GM21390 (cell line): ENCODE measurements at regions not wholly inside any gene's neighbourhood (a gene's known extent, or its start where the extent isn't known, plus 50 kb on each side); places are given as distances from the start of the nearest gene placed in this dataset.
A peak's percentile ranks its signal among the peaks of the same experiment; 100 is the strongest.

Experiments
- ATAC-seq: cut with Tn5 transposase; IDR thresholded peaks from one replicate; pipeline ENCODE4 v1.9.1; 2021; ENCODE audit not compliant: unreplicated experiment

DNA sequence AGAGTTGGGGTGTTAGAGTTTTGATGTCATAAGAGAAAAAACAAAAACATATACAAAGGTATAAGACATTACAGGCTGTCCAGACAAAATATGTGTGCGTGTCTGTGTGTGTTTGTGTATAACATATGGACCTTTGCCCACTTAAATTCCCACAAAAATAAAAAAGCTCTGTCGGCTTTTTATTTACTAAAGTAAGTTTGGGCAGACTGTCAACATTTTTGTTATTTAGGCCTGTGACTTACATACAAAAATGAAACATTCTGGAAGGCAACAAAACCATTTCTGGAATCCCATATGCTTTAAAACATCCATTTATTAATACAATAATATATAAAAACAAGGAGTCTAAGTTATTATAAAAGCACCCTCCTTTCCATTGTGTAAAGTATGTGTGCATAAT is 960.1 kb upstream of the FAT3 start:
- no peak for ATAC-seq

DNA sequence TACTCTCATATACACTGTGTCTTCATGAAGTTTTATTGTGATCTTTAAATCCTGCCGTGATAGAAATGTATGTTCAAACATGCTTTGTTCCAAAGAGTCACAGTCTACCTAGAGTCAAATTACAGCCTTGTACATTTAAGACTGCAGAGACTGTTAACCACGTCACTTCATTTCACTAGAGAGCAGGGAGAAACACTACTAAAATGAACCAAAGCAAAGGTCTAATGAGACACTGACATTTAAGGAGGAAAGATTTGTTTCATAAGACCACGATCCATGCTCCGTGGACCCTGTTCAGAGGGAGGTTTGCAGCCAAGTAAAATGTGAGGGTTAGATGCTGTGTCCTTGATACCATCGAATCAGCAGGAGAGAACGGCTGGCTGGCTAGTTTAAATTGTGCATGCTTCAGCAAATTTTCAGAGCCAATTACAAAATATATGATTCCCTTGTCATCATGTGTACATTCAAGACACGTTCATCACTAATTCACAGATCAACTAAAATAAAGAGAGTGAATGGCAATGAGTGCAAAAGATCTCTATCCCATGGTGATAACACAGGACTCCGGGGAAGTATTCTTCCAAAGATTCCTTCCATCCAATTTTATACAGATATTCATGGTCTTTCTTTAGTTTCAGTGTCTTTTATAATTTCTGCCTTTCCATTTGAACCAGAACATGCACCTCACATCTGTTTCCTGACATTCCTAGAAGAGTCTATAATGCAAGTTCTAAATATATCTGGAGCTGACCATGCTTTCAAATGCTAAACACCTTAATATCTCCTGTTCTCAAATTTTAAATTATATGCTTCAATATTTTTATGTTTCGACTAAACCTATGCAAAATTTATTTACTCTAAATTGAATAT is 960.9 kb upstream of the FAT3 start:
- ATAC-seq: no peak

DNA sequence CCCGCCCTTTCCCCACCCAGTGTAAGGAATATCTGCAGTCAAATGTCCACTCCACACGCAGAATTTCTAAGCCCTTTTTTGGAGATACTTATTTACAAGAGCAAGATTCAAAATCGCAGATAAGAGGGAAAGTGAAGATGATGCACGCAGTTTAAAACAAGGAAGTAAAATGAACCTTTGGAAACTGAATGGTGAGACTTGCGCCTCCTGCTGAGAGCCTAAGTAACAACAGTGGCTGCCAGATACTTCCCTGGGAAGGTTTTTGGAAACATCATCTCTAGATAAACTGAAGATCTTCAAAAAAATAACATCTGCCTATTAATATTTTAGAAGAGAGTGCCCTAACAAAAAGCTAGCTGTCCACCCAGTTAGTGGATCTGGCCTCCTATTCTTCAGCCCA is 963.1 kb upstream of the FAT3 start:
- no peak for ATAC-seq

DNA sequence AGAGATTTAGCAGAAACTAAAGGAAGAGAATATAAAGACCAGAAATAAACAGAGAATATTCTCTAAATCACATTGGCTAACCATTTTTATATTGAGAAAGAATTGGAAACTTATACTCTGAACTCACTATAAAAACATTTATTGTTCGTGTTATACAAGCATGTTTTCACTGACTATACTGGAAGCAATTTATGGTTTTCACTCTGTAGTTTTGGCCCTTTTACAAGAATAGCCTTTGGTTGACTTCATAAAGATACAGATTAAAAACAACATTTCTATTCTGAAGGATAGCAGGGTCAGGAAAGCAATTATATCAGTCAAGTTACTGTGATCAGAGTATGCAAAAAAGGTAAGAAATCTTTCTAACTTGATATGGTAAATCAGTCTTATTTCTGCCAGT is 965.7 kb upstream of the FAT3 start:
- no peak for ATAC-seq

DNA sequence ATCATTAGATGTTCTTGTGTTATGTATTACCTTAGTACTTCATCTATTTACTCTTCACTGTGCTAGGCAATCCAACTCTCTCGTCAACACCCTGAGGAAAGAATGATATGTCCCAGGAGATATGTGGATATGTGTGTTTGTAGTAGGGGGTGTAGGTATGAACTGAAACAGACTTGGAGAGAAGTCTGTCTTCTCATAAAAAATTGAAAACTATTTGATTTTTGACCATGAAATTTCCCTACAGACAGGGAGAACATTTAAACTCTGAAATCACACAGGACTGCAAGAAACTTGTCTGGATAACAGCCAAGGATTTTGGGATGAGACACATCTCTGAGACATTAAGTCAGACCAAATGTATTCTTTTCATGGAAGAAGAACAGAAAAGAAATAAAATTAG is 967.0 kb upstream of the FAT3 start:
- ATAC-seq: no peak

GRCh38 chr11:91248199-91248807 is 976.3 kb upstream of the FAT3 start:
- peak; percentile 65 for ATAC-seq

GRCh38 chr11:91247009-91247735 is 977.4 kb upstream of the FAT3 start:
- no peak for ATAC-seq

DNA sequence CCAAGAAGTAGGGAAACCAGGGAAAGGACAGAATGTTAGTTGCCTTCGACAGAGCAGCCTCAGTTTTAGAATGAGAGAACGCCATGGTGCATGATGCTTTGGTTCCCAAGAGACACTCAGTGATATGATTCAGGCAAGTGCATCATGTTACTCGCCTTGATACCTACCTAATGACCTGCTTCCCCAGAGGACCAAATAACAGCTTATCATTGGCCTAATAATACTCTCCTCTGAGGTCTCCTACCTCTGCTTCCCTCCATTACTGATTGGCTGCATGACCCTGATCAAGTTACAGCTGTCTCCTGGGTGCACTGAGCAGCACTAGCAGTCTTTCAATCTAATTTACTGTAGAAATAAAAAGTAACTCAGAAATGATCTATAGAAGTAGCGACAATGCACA is 979.7 kb upstream of the FAT3 start:
- no peak for ATAC-seq

DNA sequence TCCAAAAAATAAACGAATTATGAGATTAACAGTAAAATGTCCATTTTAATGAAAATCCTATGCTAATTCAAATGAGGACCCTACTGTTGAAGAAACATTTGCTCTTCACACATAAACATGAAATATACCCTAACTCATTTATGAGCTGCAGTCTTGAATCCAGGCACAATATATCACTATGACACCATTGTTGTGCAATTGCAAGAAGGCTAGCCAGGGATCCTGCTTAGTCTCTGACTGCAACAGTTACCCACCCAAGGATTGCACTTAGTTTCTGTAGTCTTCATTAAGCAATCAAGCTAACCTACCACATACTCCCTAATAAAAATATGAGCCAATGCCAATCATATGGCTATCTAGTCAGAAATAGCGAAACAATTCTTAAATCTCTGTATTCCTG is 981.0 kb upstream of the FAT3 start:
- no peak for ATAC-seq

DNA sequence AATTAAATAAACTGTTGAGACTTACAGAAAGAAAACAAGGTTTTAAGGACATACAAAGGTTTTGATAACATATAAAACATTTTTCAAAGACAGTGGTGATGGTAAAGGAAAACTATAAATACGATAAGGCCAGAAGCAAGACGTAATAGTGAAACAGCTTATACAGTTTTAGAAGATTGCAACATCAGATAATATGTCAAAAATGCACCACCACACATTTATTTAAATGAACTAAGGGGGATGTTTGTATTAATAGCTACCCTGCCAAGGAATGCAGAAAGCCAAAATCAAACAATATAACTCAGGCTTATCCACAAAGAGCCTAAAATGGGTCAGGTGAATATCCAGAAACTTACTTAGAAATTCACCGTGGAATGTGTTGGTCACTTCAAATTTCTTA is 981.6 kb upstream of the FAT3 start:
- no peak for ATAC-seq

- no peak for ATAC-seq
Observed at GRCh38 chr11:91241226-91241625, 983.4 kb upstream of the FAT3 start.

DNA sequence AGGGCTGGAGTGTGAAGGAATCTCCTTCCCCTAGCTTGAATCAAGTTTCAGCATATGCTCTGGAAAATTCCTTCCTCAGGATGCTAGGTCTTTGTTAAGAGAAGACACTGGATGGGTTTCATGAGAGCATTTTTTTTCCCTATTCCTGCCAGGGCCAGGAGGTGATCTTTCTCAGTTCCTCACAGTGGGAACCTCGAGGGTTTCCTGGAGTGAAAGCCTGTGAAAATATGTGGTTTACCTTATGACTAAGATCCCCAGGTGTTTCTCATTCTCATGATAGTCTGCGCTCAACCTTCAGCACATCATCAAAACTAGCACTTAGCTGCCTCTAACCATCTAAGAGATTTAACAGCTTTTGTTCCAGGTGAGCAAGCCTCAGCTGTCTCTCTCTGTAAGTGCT is 985.3 kb upstream of the FAT3 start:
- ATAC-seq: no peak

DNA sequence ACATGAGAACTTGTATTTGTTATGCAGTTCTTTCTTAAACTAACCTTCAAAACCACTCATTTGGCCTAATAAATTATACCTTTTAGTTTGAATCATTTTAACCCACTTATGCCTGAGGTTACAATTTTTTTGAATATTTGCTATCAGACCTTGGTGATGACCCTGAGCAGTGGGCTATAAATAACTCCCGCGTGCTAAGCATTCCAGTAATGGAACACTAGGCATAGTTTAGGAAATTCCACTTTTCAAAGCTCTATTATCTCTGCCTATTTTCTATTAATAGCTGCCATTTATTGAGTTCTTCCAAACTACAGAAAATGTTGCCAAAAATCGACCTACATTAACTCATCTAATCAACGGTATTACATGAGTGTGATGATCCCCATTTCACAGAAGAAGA is 993.4 kb upstream of the FAT3 start:
- ATAC-seq: no peak

- ATAC-seq: no peak
Observed at GRCh38 chr11:91230647-91231046, 994.0 kb upstream of the FAT3 start.

DNA sequence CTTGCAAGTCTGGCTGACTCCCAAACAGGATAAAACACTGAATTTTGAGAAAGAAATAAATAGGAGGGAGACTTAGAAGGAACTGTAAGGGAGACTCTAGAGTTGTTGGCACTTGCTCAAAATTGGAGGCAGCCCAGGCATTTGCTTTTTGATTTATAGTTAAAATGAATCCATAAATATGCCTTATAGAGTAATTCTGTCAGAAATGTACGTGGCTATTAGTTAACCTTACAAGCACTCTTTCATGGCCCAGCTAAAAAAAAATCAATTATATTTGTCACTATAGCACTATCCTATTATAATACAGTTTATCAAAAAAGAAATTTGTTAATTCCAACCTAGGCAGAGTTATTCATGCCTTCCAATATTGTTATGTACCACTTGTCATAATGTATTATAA is 1000.0 kb upstream of the CHORDC1 start:
- ATAC-seq: no peak

GRCh38 chr11:91220476-91221202 is 997.8 kb upstream of the CHORDC1 start:
- no peak for ATAC-seq

DNA sequence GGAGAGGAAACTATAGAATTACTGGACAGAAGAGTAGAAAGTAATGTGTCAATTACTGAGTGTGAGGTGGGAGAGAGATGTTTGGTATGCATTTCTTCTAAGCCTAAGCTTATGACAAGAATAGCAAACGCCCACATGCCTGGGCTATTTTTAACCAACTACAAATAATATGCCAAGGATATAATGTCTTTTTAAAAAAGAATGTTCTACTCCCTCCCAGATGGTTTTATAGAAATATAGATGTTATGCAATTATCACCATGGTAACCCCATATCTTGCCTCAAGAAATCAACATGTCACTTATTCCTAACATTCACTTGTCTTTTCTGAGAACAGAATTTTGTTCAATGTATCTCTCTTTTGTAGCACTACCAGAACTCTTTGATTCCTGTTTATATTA is 996.7 kb upstream of the CHORDC1 start:
- ATAC-seq: no peak

- ATAC-seq: no peak
Observed at GRCh38 chr11:91209751-91210150, 986.9 kb upstream of the CHORDC1 start.

- no peak for ATAC-seq
Observed at GRCh38 chr11:91209306-91209705, 986.5 kb upstream of the CHORDC1 start.

DNA sequence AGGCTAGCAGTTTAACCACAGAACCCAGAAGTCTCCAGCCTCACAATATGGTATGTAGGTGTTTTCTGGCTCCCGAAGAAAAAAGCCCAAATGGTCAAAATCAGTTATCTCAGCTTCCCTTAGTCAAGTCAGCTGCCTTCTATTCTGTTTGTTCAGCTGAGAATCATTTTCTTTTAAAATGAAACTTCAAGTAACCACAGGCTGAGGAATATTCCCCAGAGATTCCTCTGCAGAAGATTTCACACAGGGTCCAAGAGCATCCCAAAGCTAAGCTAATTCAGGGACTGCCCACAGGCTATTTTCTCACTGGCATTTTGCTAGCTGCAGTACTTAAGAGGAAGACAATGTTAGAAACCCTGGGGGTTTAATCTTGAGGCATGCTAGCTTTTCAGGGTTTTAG is 977.0 kb upstream of the CHORDC1 start:
- ATAC-seq: no peak

DNA sequence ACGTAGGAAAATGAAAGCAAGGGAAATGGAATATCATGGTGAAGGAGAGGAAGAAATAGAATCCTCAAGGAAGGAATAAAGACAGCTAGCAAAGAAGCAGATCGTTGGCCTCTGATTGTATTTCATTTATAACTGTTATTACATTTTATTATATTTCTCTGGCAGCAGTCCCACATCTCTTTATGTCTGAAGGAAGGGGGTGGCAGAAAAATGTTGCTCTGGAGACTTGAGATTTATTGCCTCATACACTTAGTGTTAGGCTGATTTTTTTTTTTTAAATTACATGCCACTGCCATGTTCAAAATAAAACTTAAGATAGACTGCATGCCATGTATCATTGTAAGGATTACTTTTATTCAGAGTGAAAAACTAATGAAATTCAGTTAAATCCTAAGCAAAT is 971.7 kb upstream of the CHORDC1 start:
- no peak for ATAC-seq
